ENCODE measurements at regions not wholly inside any gene's neighbourhood (a gene's known extent, or its start where the extent isn't known, plus 50 kb on each side); places are given as distances from the start of the nearest gene placed in this dataset.

DNA sequence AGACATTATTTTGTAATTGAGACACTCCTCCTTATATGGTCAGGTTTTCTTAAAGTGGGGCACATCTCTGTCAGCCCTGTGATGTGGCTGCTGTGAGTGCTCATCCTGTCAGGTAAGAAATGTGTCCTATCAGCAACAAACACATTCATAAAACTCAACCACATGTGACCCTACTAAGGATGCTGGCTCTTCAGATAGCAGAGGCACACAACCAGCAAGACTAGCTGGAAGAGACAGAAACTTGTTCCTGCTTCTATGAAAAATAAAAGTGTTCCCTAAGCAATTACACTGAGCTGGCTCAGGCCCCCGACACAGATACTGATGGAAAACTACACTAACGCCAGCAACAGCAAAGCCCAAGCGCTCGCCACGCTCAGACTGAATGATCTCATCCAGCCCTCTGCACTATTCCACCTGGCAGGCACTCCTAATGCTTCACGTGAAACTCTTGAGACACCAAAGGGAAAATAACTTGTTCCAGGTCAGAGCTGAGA, 49.8 kb upstream of the CYP2D6 start:
- DNase-seq (ENCODE audit: low spot score), result no peak
- FAIRE-seq, result no peak

Data from urothelium cell line (cell line).